HG03097 (cell line): ENCODE measurements at regions not wholly inside any gene's neighbourhood (a gene's known extent, or its start where the extent isn't known, plus 50 kb on each side); places are given as distances from the start of the nearest gene placed in this dataset.

Source experiments
- ATAC-seq: cut with Tn5 transposase; IDR thresholded peaks from one replicate; pipeline ENCODE4 v1.9.1; 2021; ENCODE audit not compliant: unreplicated experiment, low FRiP score

DNA sequence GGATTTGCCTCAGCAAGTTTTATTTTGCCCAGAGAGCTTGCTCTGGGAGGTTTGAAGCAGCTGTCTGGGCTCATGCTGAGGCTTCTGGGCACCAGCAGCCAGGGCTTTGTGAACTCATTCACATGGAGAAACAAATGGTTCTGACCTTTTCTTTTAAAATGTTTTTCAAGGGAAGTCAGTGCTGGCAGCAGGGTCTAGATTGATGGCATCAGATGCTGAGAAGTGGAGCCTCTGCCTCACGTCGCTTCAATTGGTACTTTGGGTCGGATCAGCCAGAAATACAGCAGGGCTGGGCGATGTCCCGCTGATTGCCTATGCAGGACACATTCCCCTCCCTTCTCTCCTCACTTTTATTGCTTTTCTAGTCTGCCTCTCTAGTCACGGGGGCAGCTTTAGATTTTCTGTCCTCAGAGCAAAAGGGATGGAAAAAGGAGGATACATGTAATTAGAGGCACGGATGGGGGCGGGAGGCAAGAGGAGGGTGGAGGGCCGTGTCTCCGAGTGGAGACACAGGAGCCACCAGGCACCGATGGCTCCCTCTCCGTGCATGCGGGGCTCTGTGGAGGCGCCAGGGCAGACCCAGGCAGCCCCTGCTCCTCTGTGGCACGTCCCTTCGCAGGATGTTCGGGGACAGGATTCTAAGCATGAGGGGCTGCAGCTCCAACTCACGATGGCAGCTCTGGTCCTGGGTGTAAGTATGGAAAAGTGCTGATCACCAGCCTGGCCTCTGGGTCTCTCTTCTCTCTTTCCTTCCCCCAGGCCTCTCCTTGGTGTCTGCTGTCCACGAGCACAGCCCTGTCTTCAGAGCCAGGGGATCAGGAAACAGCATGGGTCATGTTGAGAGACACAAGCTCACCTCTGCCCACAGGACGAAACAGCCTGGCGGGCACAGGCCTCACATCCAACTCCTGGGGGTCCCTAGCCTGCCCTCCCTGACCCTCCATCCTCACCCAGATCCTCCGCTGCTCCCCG, 116.1 kb downstream of the FAM43A start:
- ATAC-seq, result no peak

DNA sequence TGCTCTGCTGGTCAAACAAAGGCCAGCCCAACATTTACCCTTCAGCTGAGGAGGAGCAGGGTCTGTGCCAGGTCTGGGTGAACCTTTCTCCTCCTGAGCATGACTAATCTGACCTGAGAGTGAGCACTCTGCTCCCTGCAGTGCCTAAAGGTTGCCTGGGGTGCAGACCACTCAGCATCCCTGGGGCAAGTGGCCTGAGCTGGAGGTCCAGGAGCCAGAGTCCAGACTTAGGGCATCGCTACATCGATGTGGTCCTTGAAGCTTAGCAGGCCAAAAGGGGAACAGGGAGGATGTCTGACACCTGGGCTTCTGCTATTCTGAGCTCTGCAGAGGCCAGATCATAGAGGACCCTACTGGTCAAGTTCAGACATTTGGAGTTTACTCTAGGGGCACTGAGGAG, 119.1 kb downstream of the FAM43A start:
- no peak for ATAC-seq

DNA sequence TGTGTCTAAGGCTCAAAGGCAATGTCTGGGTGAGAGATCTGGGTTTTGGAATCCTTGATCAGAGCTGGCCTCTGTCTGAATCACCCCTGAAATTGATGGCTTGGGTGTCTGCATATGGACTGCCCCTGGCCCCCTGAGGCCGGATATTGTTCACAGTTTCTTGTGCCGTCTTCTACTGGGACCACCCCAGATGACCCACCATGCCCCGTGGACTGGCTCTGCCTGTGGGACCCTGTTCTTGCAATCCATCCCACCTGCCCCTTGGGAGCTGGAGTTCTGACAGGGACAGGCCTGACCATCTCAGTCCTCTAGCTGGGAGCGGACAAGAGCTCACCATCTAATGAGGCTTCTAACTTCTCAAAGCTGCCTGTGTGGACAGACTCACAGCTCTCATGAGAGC, 119.9 kb downstream of the FAM43A start:
- ATAC-seq, result no peak

DNA sequence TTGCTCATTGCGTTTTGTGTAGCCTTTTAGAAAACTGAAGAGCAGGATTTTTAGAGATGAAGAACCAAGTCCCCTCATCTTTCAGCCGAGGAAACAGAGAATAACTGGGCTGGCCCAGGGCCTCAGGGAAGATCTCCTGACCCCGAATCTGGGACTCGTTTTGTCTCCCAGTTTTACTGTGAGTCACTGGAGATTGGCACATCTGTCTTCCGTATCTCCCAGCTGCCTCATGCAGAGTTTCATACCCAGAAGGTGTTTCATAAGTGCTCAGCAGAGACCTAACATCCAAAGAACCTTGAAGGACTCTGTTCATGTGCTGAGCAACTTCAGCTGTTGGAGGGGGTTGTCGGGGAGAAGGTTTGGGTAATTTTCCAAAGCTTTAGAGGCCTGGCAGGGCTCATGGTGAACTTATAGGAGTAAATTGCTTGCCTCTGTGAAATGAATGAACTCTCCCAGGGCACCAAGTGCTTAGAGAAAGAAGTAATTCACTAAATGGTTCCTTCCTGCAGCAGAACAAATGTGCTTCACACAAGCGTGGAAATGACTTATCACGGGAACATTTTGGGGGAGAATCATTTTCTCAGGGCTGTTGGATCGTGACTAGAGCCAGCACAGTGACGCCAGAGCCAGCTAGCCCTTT, 121.4 kb downstream of the FAM43A start:
- ATAC-seq, result no peak

DNA sequence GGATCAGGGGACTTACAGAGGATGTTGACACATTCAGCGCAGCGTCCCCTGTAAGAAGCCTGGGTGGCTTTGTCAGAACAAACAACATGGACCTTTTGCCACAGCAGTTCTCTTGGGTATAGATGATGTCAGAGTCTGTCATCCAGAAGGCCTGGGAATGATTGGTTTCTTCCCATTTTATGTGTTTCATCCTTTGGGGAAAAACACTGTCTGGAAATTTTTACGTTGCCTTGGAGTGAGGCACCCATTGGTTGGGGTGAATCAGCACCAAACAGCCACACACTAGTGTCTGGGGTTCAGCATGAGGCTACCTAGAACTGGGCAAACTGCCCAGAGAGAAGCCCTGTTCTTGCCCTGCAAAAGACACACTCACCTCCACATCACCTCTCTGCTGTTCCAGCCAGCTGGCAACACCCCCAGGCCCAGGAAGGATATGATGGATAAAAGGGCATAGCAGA, 123.0 kb downstream of the FAM43A start:
- ATAC-seq, result no peak

DNA sequence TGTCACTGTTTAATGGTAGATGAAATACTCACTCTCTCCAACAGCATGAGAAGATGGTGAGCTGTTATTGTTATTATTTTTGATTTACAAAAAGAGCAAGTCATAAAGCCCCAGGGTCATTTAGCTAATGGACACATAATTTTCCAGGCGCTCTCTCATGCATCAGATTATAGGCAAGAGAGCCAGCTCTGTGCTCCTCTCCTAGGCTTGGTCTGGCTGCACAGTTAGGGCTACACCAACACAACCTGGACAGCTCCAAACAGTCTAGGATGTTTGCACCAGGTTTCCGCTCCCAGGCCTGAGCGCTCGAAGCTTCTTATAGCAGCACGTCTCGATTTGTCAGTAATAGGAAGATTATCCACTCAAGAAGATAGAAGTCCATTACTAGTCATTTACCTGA, 123.7 kb downstream of the FAM43A start:
- ATAC-seq, result no peak

DNA sequence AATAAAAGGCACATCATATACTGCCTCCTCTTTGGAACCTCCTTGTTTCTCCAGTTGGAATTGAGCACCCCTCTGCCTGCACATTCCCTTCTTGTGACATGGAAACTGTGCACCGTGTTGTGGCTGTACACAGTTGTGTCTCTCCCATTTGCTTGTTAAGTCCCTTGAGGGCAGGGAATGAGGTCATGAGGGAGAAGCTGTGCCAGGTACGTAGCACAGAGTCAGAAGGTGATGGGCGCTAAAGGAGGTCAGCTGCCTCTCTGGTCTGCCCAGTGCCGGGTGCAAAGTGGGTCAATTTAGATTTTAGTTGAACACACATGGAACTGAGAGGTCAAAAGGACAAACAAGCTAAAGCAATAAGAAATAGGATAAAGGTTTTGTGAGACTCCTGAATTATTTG, 124.4 kb downstream of the FAM43A start:
- no peak for ATAC-seq

DNA sequence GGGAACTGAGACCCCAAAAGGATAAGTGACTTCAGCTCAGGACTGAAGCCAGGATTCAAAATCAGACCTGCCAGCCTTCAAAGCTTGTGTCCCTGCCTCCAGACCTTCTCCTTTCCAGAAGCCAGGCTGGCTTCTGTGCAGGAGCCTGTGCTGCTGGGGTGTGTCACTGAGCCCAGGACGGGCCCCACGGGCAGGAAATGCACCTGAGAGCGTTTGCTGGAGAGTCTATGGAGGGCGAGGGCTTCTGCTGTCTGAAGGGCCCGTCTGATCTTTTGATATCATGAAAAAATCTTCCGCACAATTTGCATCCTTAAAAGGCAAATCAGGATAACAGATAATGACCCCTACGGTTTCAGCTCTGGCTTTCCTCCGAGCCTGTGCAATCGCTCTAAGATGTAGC, 125.4 kb downstream of the FAM43A start:
- ATAC-seq, result no peak

DNA sequence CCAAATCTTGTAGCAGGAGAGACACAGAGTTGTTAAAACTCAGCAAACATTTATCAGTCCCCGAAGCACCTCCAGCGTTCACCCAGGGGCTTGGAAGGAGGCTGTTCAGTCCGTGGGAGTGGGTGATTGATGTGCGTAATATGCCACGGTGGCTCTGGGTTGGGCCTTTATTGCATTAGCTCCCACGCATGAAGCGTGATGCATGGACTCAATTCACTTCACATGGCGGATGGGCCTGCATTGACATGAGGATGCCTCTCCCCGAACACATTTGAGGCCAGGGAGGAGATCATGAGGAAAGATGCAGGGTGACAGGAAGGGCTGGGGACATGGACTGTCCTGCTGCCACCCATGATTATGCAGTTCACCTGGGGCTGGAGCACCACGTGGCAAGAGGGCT, 126.5 kb downstream of the FAM43A start:
- ATAC-seq, result no peak

DNA sequence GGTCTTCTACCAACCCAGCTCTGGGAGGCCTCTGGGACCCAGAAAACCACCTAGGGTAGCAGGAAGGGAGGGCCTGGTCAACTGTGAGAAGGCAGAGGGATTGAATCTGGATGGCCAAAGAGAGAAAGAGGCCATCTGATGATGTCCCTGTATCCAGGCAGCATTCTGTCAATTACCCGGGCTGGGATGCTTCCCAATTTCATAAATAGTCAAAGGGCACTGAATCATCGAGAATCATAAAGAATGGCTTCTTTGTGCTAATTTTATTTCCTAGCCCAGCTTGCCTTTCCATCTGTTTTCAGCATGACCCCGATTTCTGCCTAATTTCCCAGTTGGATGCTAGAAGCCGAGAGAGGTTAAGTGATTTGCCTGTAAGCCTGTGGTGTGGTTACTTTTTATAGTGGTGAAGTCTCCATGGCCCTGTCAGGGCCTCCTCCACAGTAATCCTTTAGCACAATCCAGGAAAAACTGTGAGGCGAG, 129.2 kb downstream of the FAM43A start:
- no peak for ATAC-seq

DNA sequence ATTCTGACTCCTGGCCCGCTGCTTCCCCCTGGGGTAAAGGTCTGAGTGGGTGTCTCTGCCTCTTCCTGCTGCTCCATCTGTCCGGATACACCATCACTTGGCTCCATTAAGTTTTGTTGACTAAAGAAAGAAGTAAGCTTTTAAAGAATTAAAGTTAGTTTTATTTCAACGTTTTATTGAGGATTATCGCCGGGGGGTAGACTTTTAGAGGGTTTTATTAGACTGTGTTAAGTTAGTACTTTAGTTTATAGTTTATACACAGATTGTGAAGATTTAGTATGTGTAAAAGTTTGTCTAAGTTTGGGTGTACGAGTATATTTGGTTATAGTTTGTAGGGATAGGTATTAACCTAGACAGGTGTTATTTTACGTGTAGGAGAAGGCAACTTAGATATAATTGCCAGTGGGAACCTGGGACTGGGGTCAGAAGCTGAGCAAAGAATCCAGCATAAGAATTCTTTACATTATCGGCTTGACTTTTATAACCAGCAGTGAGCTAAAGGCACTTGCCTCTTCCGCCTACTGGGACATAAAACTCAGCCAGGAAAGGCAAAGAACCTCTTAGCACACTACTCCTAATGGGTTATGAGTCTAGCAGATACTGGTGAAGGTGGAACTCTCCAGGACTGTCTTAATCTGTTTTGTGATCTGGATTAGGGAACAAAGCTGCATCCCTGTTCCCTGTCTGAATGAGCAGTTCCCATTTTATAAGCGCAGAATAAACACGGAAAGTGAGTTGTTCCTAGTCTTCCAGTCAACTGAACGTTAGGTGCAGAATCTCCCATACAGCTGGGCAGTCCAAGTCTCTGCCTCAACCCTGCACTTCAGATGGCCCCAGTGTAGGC, 131.3 kb downstream of the FAM43A start:
- no peak for ATAC-seq

DNA sequence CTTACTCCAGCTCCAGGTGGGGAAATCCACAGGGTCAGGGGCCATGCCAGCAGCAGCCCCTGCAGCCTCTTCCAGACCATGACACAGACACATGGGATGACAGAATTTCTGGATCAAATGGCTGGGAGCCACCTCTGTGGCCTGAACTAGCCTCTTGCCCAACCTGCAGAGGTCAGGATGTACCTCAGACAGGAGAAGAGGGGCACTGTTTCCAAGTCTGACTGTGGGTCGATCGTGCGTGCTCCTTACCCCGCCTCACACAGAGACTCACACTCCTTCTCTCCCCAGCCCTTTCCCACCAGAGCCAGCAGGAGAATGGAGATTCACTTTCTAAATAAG, 131.9 kb downstream of the FAM43A start:
- ATAC-seq, result no peak

DNA sequence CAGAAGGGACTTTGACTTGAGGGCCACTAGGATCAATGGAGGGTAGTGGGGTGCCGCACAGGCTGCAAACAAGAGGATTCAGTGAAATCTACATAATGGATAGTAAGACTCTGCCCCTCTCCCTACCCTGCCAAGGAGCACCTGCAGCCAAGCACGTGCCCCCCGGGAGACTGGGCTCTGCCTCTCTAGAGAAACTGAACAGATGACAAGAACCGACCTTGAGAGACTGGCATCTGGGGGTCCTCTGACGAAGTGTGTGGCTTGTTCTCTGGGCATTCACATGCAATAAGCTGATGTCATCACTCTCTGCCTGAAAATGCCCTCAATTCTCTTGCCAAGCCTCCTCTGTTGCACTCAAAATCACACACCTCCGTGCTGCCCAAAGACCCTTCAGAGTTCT, 132.3 kb downstream of the FAM43A start:
- no peak for ATAC-seq

DNA sequence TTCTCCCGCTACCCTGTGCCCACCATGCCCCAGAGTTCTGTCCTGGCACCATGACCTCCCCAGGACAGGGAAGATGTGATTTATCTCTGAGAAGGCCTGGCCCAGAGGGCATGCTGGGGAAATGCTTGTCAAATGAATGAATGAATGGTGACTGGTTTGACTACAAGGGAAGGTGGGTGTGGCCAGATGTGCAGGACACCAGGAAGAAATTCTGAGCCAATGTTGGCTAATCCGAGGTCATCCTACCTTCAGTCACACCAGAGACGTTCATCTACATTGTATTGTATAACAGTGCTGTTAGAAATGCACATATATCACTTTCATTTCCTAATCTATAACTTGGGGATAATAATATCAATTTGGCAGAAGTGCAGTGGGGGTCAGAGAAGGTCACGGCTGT, 138.4 kb downstream of the FAM43A start:
- ATAC-seq, result no peak

DNA sequence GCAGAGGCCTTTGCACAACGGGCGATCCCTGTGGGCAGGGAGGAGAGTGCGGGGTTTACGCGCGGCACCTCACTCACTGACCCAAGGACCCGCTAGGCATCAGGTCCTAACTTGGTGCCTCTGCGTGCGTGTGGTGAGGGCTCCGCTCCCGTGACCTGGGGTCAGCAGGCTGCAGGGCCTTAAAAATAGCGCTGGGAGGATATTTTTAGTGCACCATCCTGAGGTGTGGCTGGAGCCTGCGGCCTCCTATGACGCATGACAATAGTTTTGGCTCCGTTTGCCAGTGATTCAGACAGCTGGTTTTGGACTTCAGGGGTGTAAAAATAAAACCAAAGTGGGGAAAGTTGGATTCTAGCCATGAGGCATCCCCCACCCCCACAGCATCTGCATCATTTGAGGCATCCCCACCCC, 139.0 kb downstream of the FAM43A start:
- no peak for ATAC-seq

DNA sequence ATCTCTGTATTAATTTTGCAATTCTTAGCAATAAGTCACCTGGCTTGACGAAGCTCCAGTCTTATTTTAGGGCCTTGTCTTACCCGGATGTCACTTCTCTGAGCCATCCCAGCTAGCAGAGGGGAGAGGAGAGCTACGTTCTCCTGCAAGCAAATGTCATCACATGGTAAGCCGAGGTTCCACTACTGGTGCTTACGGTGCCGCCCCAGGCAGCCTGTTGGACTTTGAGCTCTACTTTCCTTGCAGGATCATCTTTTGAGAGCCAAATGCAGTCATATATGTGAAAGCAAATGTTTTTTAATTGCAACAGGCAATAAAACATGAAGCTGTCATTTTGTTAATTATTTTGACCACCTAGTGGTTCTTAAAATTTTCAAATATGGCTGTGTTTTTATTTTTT, 140.9 kb downstream of the FAM43A start:
- ATAC-seq, result no peak

DNA sequence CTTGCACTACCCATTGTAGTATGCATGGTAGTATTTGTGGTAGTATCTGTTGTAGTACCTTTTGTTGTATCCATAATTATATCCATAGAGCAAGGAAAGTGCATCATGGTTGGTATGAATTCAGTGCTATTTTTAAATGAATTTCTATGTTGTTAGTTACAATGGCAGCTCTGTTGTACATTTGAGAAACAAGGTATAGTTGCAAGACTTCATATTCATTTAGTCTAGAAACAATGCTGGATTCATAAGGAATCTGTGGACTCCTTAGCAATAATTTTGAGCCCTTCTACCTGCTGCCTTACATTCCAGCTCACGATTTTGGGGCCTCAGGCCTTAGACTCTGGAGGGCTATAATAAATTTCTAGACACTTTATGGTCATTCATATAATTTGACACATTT, 141.8 kb downstream of the FAM43A start:
- no peak for ATAC-seq

DNA sequence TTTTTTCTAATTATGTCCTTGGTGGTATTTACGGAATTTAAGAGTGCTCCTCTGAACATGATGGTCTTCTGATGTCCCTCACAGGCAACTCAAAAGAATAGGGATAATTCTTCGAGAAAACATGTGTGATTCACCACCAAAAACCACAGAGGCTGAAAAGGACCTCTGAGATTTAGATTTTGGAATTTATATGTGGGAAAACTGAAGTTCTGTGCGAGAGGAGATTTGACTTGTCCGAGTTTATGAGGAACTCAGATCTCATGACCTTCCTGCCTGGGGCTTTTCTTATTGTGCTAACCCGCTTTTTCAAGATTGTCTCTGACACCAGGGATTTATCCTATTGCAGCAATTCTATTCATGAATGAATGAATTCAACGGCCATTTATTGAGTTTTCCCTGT, 142.4 kb downstream of the FAM43A start:
- no peak for ATAC-seq

DNA sequence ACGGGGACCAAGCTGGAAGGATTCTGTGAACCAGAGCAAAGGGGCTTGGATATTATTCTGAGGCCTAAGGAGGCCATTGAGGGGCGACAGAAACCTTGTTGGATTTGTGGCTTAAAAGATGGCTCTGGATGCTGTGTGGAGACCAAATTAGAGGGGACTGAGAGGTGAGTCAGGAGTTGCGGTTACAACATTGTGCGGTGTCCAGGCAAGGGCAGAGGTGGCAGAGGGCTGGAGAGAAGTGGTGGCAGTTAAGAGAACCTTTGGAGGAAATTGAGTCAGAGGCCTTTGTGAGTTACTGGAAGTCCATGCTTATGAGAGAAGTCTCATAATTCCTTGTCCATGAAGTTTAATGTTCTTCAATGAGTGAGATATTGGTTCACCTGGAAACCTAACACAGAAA, 143.2 kb downstream of the FAM43A start:
- no peak for ATAC-seq

DNA sequence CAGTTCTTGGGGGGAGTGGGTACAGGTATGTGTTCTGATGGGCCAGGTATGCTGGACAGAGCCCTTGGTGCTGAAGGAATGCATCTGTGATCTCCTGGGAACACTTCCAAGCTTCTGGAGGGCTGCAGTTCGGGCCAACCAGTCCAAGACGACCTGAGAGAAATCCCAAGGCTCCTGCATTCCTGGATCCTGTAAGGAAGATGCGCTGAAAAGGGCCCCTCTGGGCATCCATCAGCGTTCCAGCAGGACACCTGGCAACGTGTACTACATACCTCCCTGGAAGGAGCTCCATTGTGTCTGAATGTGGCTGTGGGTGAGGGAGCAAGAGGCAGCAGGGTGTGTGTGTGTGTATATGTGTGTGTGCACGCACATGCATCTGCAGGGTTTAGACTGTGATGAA, 144.7 kb downstream of the FAM43A start:
- ATAC-seq, result no peak

DNA sequence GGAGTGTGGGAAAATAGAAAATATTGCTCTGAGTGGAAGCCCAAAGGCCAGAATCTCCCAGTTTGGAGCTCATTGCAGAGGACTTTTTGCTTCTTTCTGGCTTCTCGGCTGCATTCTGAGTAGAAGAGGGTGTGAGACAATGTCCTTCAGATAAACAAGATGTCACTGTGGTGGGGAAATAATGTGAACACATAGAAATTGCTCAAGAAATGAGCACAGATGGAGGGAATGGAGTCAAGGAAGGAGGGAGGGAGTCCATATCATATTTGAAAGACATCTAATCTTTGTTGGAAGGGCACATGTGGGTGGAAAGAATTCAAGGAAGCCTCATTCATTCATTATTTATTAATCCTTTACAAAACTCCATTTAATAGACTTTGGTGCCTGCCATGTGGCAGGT, 145.3 kb downstream of the FAM43A start:
- no peak for ATAC-seq
